ENCODE measurements at regions not wholly inside any gene's neighbourhood (a gene's known extent, or its start where the extent isn't known, plus 50 kb on each side); places are given as distances from the start of the nearest gene placed in this dataset.

DNA sequence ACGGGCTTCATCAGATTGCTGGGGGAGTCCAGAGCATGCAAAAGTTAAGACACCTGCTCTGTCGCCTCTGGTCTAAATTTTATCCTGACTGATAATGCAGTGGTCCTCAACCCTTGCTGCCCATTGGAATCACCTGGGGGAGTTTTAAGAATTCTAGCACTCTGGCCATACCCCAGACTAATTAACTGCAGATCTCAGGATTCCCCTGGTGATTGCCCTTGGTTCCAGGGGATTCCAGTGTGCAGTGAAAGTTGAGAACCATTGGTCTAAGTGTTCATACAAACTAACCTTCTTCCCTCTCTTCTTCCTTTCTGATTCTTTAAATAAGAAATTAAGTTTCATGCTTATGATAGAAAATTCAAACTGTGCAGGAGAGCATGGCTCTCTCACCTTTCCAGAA, 105.7 kb upstream of the MGAT5 start:
- Histone ChIP-seq H3K14ac (replicated peaks; ENCODE audit: low read depth, low read length) (no peak overlapping the region), H4K8ac (ENCODE audit: low read depth in 2 of 2, low read length in 2 of 2) (no peak overlapping the region), H2AFZ (replicated peaks; ENCODE audit: low read length, poor library complexity) (no peak overlapping the region), H3K36me3 (ENCODE audit: control insufficient read depth, insufficient read depth, low read length) (peaks cover 13% of the 10 kb centered on the region), H3K9me1 (ENCODE audit: insufficient read depth, low read length) (peaks cover 24% of the 10 kb centered on the region), H3K18ac (ENCODE audit: low read depth, low read length) (no peak overlapping the region), H3K4me2 (ENCODE audit: low read depth, low read length) (no peak overlapping the region), H2BK15ac (ENCODE audit: low read depth, low read length) (no peak overlapping the region), H4K20me1 (ENCODE audit: insufficient read depth, low read length) (peaks cover 44% of the 10 kb centered on the region), H3K79me1 (ENCODE audit: low read depth in 1 of 2, low read length in 2 of 2) (peaks cover 33 to 78% of the 10 kb centered on the region in 2 experiments), H3K27me3 (ENCODE audit: control insufficient read depth, insufficient read depth, low read length) (no peaks in the 10 kb centered on the region), H3K9ac (ENCODE audit: low read depth, low read length) (no peak overlapping the region), H2AK5ac (ENCODE audit: low read depth, low read length) (no peak overlapping the region), H4K5ac (ENCODE audit: low read depth, low read length) (no peak overlapping the region), H2BK20ac (ENCODE audit: low read depth, low read length) (no peak overlapping the region), H3K9me3 (ENCODE audit: control insufficient read depth, insufficient read depth, low read length) (no peaks in the 10 kb centered on the region), H3K56ac (ENCODE audit: extremely low read depth, insufficient read depth, low read length) (no peak overlapping the region), H2BK120ac (ENCODE audit: low read depth, low read length) (no peak overlapping the region), H3K4ac (ENCODE audit: low read depth, low read length) (no peak overlapping the region), H2BK5ac (ENCODE audit: low read depth, low read length, poor library complexity, severe bottlenecking) (no peak overlapping the region), H3K23ac (ENCODE audit: low read depth, low read length) (no peak overlapping the region), H2AK9ac (replicated peaks; ENCODE audit: low read depth, low read length, poor library complexity) (no peak overlapping the region), H4K91ac (ENCODE audit: insufficient read depth, low read depth, low read length) (no peak overlapping the region), H3K4me3 (ENCODE audit: insufficient read depth, low read depth, low read length) (no peak overlapping the region), H3K27ac (ENCODE audit: insufficient read depth, low read length) (no peak overlapping the region), H3K4me1 (ENCODE audit: control insufficient read depth, insufficient read depth, low read length) (peaks cover 12% of the 10 kb centered on the region)
- no CpG with 5 or more reads among the region's 2 CpGs for WGBS, 2 experiments (ENCODE audit: extremely low coverage in 2 of 2, insufficient read length in 1 of 2)
- ATAC-seq (ENCODE audit: low read depth) = no peak
- no peak for TF ChIP-seq POLR2A (IDR thresholded peaks at IDR 0.05; ENCODE audit: low read depth, low read length)
- no peak for TF ChIP-seq RCOR1 (IDR thresholded peaks at IDR 0.05; ENCODE audit: insufficient replicate concordance, low read length)
- TF ChIP-seq, protein P1, sequence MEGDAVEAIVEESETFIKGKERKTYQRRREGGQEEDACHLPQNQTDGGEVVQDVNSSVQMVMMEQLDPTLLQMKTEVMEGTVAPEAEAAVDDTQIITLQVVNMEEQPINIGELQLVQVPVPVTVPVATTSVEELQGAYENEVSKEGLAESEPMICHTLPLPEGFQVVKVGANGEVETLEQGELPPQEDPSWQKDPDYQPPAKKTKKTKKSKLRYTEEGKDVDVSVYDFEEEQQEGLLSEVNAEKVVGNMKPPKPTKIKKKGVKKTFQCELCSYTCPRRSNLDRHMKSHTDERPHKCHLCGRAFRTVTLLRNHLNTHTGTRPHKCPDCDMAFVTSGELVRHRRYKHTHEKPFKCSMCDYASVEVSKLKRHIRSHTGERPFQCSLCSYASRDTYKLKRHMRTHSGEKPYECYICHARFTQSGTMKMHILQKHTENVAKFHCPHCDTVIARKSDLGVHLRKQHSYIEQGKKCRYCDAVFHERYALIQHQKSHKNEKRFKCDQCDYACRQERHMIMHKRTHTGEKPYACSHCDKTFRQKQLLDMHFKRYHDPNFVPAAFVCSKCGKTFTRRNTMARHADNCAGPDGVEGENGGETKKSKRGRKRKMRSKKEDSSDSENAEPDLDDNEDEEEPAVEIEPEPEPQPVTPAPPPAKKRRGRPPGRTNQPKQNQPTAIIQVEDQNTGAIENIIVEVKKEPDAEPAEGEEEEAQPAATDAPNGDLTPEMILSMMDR (conservative IDR thresholded peaks at IDR 0.05; ENCODE audit: low read depth, low read length) = no peak
- no peak for TF ChIP-seq MXI1 (IDR thresholded peaks at IDR 0.05; ENCODE audit: borderline replicate concordance, low read depth, low read length)
- no peak for TF ChIP-seq BHLHE40 (IDR thresholded peaks at IDR 0.05; ENCODE audit: low read depth, low read length)
- no peak for TF ChIP-seq MAZ (IDR thresholded peaks at IDR 0.05; ENCODE audit: borderline replicate concordance, low read depth, low read length)
- TF ChIP-seq, protein P2, sequence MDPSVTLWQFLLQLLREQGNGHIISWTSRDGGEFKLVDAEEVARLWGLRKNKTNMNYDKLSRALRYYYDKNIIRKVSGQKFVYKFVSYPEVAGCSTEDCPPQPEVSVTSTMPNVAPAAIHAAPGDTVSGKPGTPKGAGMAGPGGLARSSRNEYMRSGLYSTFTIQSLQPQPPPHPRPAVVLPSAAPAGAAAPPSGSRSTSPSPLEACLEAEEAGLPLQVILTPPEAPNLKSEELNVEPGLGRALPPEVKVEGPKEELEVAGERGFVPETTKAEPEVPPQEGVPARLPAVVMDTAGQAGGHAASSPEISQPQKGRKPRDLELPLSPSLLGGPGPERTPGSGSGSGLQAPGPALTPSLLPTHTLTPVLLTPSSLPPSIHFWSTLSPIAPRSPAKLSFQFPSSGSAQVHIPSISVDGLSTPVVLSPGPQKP (IDR thresholded peaks at IDR 0.05; ENCODE audit: borderline replicate concordance, low read depth, low read length) = no peak
- TF ChIP-seq CEBPB (IDR thresholded peaks at IDR 0.05; ENCODE audit: low read depth, low read length) = no peak
- no peak for TF ChIP-seq CHD1 (IDR thresholded peaks at IDR 0.05; ENCODE audit: low read depth, low read length)
- TF ChIP-seq, protein P3, sequence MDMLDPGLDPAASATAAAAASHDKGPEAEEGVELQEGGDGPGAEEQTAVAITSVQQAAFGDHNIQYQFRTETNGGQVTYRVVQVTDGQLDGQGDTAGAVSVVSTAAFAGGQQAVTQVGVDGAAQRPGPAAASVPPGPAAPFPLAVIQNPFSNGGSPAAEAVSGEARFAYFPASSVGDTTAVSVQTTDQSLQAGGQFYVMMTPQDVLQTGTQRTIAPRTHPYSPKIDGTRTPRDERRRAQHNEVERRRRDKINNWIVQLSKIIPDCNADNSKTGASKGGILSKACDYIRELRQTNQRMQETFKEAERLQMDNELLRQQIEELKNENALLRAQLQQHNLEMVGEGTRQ (IDR thresholded peaks at IDR 0.05; ENCODE audit: low read depth, low read length) = no peak
- dilution Hi-C loops (cut with HindIII; ENCODE audit: low sequenced_read_pairs, unreplicated experiment) (no loop called here), in situ Hi-C loops (cut with MboI; ENCODE audit: low sequenced_read_pairs) (no loop called here), intact Hi-C loops (cut with micrococcal nuclease) (no loop called here)
- no TSS peak for BruUV-seq (replicated peaks)
- DNase-seq = no peak
- ChIA-PET CTCF (interaction anchor here (0.6 kb wide), 1 partner anchor 98 kb away, joined by 3 read pairs; no protein-coding TSS in a partner anchor), POLR2A (ENCODE audit: unreplicated experiment) (interaction anchor here (0.7 kb wide), 1 partner anchor 55 kb away, joined by 6 read pairs; no protein-coding TSS in a partner anchor)
